ENCODE measurements at regions not wholly inside any gene's neighbourhood (a gene's known extent, or its start where the extent isn't known, plus 50 kb on each side); places are given as distances from the start of the nearest gene placed in this dataset.

DNA sequence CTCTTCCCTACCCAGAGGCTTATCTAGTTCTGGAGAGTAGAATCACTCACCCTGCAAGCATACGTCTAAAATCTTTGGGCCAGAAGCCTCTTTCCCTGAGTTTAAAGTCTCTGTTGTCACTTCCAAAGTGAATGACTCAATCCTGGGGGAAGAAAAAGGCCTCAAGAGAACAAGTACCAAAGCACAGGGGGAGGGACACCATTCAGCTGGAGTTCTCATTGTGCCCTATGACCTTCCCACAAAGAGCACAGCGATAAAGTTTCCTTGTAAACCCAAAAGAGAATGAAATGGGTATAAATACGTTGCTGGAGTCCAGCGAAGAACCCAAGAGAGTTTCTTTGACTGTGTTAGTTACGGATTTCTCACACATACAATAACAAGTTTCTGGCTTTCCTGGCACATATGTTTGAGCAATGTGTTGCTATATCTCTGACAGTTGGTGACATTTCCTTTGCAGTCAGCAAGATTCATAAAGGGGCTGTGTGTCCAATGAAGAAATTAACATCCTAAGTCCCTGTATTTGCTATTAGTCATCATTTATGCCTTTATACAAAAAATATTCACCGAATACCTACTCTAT is 107.3 kb upstream of the PTPRG start:
- TF ChIP-seq, protein P1, sequence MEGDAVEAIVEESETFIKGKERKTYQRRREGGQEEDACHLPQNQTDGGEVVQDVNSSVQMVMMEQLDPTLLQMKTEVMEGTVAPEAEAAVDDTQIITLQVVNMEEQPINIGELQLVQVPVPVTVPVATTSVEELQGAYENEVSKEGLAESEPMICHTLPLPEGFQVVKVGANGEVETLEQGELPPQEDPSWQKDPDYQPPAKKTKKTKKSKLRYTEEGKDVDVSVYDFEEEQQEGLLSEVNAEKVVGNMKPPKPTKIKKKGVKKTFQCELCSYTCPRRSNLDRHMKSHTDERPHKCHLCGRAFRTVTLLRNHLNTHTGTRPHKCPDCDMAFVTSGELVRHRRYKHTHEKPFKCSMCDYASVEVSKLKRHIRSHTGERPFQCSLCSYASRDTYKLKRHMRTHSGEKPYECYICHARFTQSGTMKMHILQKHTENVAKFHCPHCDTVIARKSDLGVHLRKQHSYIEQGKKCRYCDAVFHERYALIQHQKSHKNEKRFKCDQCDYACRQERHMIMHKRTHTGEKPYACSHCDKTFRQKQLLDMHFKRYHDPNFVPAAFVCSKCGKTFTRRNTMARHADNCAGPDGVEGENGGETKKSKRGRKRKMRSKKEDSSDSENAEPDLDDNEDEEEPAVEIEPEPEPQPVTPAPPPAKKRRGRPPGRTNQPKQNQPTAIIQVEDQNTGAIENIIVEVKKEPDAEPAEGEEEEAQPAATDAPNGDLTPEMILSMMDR (IDR thresholded peaks at IDR 0.05) = no peak
- no peak for TF ChIP-seq EP300 (IDR thresholded peaks at IDR 0.05; ENCODE audit: low read depth)
- no peak for TF ChIP-seq POLR2AphosphoS5 (IDR thresholded peaks at IDR 0.05)
- no peak for TF ChIP-seq POLR2A (IDR thresholded peaks at IDR 0.05)
- in situ Hi-C loops (cut with MboI; ENCODE audit: low pct_ligation_motif_present in 1 of 4, low pct_unique_long_range_greater_than_20kb in 1 of 4, low sequenced_read_pairs in 3 of 4) = loop anchor here in 1 of 4 donors (25.0 kb wide), 1 partner anchor 108 kb away; the partner anchor contains the start of gene PTPRG
- Histone ChIP-seq H3K27me3 (no peaks in the 10 kb centered on the region), H3K36me3 (no peaks in the 10 kb centered on the region), H3K4me1 (peaks cover 0 to 12% (median 0%) of the 10 kb centered on the region in 4 donors), H3K9me3 (no peaks in the 10 kb centered on the region), H3K4me3 (no peak overlapping the region), H3K27ac (no peak overlapping the region)
- intact Hi-C loops (cut with DNase I; ENCODE audit: low total_unique reads) = no loop called here
- 33 to 78% methylated on average over 1 to 6 of the region's 6 CpGs for WGBS, 2 donors (ENCODE audit: low coverage in 1 of 2)
- no peak for DNase-seq

DNA sequence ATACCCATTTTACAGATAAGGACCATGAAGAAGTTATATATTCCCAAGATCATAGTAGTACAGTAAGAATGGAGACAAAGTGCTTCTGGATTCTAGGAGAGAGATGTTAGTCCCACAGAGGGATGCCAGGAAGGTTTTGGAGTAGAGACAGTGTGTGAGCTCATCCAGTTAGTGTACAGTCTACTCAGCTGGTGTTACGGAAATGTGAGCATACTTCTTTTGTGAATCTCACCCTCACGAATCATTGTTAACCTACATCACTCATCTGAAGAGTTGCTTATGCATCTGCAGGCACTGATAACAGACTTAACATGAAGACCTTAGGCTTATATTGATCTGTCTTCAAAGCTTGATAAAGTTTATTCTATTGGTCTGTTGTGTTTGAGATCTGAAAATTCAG is 106.6 kb upstream of the PTPRG start:
- 86% methylated on average over 2 of the region's 2 CpGs; no CpG with 5 or more reads in 1 of the 2 donors for WGBS, 2 donors (ENCODE audit: low coverage in 1 of 2)
- intact Hi-C loops (cut with DNase I; ENCODE audit: low total_unique reads) (no loop called here), in situ Hi-C loops (cut with MboI; ENCODE audit: low pct_ligation_motif_present in 1 of 4, low pct_unique_long_range_greater_than_20kb in 1 of 4, low sequenced_read_pairs in 3 of 4) (loop anchor here in 1 of 4 donors (25.0 kb wide), 1 partner anchor 108 kb away; the partner anchor contains the start of gene PTPRG)
- no peak for DNase-seq
- Histone ChIP-seq H3K9me3 (no peaks in the 10 kb centered on the region), H3K36me3 (no peaks in the 10 kb centered on the region), H3K27me3 (no peaks in the 10 kb centered on the region), H3K27ac (no peak overlapping the region), H3K4me3 (no peak overlapping the region), H3K4me1 (peaks cover 0 to 5% (median 0%) of the 10 kb centered on the region in 4 donors)
- no peak for TF ChIP-seq EP300 (IDR thresholded peaks at IDR 0.05; ENCODE audit: low read depth)

DNA sequence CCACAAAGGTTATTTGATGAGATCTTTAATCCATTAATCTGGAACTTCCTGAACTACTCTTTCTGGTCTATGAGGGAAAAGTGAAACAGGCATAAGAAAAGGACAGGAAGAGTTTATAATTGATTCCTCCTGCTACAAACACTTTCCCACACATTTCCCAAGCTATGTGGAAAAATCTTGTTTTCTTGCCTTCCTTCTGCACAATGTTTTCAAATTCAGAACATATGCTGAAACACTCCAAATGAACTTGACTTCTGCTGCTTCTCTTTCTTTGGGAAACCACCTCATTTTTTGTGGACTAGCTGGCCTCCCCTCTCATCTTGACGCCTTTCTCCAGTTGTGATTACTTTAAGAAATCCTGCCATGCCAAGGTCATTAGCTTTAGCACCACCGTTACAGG is 100.7 kb upstream of the PTPRG start:
- Histone ChIP-seq H3K36me3 (no peaks in the 10 kb centered on the region), H3K4me3 (no peak overlapping the region), H3K27me3 (no peaks in the 10 kb centered on the region), H3K27ac (no peak overlapping the region), H3K9me3 (no peaks in the 10 kb centered on the region), H3K4me1 (no peaks in the 10 kb centered on the region)
- in situ Hi-C loops (cut with MboI; ENCODE audit: low pct_ligation_motif_present in 1 of 4, low pct_unique_long_range_greater_than_20kb in 1 of 4, low sequenced_read_pairs in 3 of 4) = loop anchor here in 1 of 4 donors (25.0 kb wide), 1 partner anchor 102 kb away; the partner anchor contains the start of gene PTPRG
- intact Hi-C loops (cut with DNase I; ENCODE audit: low total_unique reads) = no loop called here
- no peak for TF ChIP-seq POLR2A (IDR thresholded peaks at IDR 0.05)
- TF ChIP-seq EP300 (IDR thresholded peaks at IDR 0.05; ENCODE audit: low read depth) = no peak
- TF ChIP-seq, protein P1 (IDR thresholded peaks at IDR 0.05) = no peak
- no peak for TF ChIP-seq POLR2AphosphoS5 (IDR thresholded peaks at IDR 0.05)
- no peak for DNase-seq
- 78 to 85% methylated on average over 2 of the region's 2 CpGs for WGBS, 2 donors (ENCODE audit: low coverage in 1 of 2)

DNA sequence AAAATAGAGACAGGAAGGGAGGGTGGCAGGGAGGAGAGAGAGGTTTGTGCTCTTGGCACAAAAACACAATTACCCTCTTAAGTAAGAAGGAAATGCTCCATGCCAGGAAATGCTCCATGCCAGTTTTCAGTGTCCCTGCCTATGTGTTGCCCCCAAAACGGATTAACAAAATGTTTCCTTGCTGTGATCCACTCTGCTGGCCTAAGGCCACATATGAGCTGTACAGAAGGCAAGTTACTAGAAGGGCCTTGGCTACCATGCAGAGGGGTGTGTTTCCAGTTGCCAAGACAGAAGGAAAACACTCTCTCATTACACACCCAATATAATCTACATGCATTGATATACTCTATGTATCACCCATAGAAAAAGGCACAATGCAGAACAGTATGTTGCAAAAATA is 98.2 kb upstream of the PTPRG start:
- Histone ChIP-seq H3K27me3 (no peaks in the 10 kb centered on the region), H3K27ac (no peak overlapping the region), H3K36me3 (no peaks in the 10 kb centered on the region), H3K4me3 (no peak overlapping the region), H3K4me1 (no peaks in the 10 kb centered on the region), H3K9me3 (no peaks in the 10 kb centered on the region)
- in situ Hi-C loops (cut with MboI; ENCODE audit: low pct_ligation_motif_present in 1 of 4, low pct_unique_long_range_greater_than_20kb in 1 of 4, low sequenced_read_pairs in 3 of 4) = loop anchor here in 1 of 4 donors (25.0 kb wide), 1 partner anchor 99 kb away; the partner anchor contains the start of gene PTPRG
- no peak for TF ChIP-seq EP300 (IDR thresholded peaks at IDR 0.05; ENCODE audit: low read depth)
- no peak for TF ChIP-seq POLR2A (IDR thresholded peaks at IDR 0.05)
- no peak for TF ChIP-seq POLR2AphosphoS5 (IDR thresholded peaks at IDR 0.05)
- TF ChIP-seq, protein P1 (IDR thresholded peaks at IDR 0.05) = no peak
- DNase-seq = no peak
- intact Hi-C loops (cut with DNase I; ENCODE audit: low total_unique reads) = no loop called here
- WGBS, 2 donors (ENCODE audit: low coverage in 1 of 2) = 21% methylated on average over 1 of the region's 1 CpG; no CpG with 5 or more reads in 1 of the 2 donors

All from transverse colon (tissue), 4 donors.